GM19452 (cell line): ENCODE measurements at regions not wholly inside any gene's neighbourhood (a gene's known extent, or its start where the extent isn't known, plus 50 kb on each side); places are given as distances from the start of the nearest gene placed in this dataset.
"Not testable (repeated sequence)": the region's sequence is repeated elsewhere in the genome, so short reads cannot be mapped to it uniquely, and the experiment has no call there.

Experiments
- ATAC-seq: cut with Tn5 transposase; IDR thresholded peaks from one replicate; pipeline ENCODE4 v1.9.1; 2021; ENCODE audit not compliant: unreplicated experiment

DNA sequence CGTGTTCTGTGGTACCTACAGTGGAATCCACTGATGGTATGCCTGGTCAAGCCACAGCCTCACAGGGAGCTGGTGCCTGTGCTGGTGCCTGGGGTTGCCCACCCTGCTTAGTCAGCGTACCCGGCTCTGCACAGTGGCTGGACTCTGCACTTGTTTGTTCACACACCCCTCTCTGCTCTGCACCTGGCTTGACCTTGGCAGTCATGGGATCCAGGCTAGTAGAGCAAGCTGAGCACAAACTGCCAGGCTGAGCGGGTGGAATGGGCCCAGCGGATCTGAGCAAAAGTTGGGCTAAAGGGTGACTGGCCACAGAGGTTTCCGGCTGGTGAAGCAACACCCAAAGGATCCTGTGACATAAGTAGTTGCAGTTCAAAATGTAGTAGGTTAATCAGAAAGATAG is 163.5 kb downstream of the CDH19 start:
- ATAC-seq: no peak

DNA sequence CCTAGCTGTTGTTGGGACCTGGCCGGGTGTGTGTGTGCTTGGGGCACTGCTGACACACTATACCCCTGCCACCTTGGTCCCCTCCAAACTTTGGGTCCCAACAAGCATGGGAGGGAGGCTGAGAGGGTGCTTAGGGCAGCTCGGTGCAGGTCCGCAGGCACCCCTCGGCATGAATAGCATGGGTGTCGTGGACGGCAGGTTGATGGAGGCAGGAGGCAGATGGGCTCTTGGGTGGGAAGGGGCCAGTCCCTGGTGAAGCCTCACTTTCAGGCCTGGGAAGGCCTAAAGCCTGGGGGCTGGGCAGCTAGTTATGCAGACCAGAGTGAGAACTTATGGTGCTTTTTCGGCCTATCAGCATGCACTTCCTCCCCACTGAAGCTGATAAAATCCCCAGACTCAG is 164.2 kb downstream of the CDH19 start:
- no peak for ATAC-seq

DNA sequence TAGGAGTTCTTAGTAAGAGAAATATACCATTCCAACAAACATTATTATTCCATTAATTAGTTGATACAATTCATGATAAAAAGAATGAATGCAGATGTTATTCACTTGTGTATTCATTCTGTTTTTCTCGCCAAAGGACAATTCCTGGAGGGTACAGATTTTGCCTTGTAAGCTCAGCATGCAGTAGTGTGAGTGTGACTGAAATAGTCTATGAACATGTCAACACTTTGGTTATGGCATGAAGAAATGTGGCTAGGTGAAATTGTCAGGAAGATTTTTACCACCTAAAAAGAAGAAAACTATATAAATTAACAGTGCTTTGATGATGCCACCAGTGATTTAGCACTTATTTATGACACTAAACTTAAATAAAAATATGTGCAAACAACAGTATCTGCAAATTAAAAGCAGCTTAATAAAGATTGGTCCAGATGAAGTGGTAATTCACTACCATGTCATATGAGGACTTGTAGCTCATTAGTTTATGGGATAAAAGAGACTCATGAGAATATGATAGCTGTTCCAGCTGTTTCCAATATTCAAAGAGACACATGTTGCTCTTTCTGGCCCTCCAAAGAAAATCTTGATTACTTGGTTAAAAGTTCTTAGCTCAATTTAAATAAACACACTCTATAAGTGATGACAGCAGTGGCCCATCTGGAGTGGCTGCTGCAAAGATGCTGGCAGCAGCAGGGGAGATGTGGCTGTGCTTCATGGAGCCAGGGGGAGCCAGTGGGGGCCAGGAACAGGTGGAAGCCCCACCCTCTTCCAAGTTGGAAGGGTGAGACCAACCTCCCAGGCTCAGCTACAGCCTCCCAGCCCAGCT is 165.0 kb downstream of the CDH19 start:
- ATAC-seq: no peak

DNA sequence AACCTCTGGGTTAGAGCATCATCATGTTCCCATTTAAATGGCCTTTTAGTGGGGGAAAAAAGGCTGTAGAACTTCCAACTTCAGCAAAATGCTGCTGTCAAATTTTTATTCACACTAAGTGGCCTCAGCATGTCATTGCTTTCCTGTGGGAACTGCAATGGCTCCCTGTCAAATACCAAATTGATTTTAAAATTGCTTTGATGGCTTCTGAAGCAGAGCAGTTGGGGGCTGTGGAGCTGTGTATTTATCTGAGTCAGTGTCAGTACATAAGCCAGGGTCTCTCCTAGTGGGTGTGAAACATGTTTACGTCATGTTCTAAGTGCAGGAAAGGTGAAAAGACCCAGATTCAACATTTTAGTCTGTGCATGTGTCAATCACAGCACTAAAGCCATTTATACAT is 171.3 kb downstream of the CDH19 start:
- ATAC-seq: no peak

DNA sequence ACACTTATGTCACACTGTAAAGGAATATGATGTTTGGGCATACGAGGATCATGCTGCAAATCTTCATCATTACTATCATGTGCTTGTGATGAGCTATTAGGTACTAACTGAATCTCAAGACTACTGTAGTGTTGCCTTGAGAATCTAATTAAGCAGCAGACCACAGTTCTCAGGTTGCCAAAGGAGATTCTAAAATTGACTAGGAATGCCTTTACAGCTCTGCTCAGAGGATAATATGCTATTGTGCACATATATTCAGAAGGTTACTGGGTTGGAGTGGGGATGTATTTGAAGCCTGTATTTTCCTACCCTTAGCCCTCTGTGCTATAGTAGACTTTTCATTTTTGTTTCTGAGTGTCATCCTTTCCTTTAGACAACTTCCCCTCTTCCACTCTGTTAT is 175.1 kb downstream of the CDH19 start:
- ATAC-seq: no peak

DNA sequence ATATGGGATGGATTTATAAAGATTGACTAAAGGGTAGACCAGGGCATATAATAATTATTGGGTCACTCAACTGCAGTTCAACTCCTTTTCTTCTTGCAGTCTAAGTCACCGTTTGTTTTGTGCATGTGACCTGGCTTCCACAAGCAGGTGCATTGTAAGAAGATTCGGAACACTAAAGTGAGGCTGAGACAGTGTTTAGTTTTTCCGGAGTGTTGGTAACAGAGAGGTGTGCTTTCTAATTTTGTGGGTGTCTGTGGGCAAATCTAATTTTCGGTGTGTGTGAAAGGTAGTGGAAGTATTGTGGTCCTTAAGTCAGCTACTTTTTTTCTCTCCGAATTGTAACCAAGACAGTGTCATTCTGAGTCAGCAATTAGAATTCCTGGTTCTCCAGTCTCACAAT is 184.5 kb downstream of the CDH19 start:
- no peak for ATAC-seq

DNA sequence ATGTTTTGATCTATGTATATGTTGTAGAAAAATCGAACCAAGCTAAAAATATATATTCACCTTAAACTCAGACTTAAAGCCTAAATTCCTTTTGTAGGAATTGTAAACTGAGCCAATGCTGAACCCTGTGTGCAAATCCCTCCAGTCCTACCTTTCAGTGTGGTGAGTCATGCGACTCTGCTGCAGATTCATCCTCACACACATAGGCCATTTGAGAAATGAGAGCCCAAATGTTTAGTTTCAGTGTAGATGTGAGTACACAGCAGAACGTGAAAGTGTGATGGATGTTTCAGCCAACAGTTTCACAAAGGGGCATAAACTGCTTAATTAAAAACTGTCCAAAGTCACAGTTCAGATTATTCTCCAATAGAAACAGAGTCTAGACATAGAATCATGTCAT is 193.2 kb downstream of the CDH19 start:
- no peak for ATAC-seq

DNA sequence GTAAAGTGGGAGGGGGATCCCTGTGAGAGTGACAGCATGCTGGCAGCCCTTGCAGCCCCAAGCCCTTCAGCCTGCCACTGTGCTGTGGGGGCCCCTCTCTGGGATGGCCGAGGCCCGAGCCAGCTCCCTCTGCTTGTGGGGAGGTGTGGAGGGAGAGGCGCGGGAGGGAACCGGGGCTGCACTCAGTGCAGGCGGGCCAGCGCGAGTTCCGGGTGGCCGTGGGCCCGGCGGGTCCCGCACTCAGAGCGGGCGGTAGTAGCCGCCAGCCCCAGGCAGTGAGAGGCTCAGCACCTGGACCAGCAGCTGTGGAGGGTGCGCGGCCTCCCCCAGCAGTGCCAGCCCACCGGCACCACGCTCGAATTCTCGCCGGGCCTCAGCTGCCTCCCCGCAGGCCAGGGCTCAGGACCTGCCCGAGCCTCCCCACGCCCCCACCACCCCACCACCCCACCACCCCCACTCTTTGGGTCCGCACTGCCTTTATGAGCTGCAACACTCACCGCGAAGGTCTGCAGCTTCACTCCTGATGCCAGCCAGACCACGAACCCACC is 208.1 kb downstream of the CDH19 start:
- ATAC-seq: no peak

DNA sequence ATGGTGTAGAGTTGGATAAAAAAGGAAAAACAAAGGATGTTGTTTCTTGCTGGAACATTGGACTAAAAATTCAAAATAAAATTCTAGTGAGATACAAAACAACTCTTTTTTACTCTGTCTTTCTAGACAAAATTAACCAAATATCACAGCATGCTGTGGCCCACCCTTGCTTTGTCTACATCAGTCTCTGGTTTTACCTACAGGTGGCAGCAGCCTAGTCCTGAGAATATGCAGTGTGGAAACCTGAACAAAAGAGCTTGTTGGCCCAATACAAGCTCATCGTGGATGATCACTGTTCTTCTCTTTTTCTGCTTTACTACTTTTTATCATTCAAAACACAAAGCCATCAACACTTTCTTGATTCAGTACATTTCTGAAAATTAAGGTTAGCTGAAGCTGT is 210.4 kb downstream of the CDH19 start:
- no peak for ATAC-seq

DNA sequence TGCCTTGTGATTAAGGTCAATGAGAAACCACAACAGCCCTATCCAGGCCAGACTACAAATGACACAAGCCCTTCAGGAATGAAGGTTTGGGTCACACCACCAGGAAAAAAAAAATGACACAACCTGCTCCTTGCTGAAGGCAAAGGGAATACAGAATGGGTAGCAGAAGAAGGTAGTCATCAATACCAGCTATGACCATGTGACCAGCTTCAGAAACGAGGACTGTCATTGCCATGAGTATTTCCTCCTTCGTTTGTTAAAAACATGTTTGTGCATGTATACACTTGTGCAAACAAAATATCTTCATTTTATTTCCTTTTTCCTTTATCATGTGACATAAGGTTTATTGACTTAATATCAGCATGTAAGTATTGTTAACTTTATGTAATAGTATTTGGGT is 226.6 kb downstream of the CDH19 start:
- ATAC-seq: no peak

DNA sequence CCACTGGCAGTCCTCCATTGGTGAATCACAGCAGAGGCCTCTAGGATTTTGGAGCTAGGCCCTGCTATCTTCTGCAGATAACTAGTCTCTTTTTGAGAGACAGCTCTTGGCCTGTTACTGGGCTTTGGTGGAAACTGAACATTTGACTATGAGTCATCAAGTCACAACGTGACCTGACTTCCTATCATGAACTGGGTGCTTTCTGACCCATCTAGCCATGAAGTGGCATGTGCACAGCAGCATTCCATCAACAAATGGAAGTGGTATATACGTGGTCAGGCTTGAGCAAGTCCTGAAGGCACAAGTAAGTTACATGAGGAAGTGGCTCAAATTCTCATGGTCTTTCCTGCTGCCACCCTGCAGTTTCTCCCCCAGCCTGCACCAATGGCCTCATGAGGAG is 228.5 kb downstream of the CDH19 start:
- not testable (repeated sequence) for ATAC-seq

DNA sequence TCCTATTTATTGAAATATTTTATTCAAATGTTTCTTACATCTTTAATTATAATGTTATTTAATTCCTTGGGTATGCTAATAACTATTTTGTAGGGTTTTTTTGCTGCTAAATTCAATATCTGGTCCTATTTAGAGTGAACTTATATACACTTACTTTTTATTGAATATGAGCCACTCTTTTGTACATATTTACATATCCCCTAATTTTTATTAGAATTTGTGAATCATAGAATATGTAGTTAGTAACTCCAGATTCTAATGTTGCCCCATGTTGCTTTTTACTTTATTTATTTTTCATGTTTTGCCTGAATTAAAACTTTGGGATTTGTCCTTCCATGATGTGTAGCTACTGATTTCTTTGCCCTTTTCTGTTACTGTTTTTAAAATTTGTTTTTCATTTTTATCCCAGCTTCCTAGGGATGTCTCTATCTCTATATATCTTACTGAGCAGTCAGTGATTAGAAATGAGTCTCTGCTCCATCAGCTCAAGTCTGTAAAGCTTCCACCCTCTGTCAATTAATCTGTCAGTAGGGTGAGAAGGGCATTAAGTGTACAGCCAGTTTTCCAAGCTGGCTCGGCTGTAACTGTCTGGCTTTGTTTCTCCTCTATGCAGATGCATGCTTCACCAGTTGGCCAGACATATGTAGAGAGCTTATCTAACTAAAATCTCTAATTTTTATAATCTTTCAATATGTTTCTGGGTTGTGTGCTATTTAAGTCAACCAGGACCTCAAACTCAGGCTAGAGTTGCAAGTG is 256.9 kb downstream of the CDH19 start:
- no peak for ATAC-seq

DNA sequence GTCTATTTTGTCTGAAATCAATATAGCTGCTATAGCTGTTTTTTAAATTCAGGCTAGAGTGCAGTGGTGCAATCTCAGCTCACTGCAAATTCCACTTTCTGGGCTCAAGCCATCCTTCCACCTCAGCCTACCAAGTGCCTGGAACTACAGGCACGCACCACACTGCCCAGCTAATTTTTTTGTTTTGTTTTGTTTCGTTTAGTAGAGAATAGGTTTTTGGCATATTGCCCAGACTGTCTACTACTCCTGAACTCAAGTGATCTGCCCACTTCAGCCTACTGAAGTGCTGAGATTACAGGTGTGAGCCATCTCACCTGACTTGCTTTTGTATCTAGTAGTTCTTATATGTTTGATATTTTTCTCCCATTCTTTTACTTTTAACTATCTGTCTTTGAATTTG is 259.7 kb downstream of the CDH19 start:
- no peak for ATAC-seq

DNA sequence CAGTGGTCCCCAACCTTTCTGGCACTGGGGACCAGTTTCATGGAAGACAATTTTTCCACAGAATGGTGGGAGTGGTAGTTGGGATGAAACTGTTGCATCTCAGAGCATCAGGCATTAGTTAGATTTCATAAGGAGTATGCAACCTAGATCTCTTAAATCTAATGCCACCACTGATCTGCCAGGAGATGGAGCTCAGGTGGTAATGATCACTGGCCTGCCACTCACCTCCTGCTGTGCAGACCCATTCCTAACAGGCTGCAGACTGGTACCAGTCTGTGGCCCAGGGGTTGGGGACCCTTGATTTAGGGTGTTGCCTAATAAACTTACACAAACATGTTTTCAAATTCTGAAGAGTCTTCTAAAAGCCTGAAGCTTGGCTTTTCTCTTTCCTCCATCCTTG is 261.3 kb downstream of the CDH19 start:
- no peak for ATAC-seq

DNA sequence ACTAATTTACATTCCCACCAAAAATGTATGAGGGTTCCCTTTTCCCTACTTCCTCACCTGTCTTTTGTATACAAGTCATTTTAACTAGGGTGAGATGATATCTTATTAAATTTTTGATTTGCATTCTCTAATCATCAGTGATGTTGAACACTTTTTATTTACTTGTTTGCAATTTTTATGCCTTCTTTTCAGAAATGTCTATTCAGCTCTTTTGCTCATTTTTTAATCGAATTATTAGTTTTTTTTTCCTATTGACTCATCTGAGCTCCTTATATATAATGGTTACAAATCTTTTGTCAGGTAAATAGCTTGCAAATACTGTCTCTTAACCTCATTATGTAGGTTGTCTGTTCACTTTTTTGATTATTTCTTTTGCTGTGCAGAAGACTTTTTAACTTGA is 269.4 kb downstream of the CDH19 start:
- ATAC-seq: no peak

DNA sequence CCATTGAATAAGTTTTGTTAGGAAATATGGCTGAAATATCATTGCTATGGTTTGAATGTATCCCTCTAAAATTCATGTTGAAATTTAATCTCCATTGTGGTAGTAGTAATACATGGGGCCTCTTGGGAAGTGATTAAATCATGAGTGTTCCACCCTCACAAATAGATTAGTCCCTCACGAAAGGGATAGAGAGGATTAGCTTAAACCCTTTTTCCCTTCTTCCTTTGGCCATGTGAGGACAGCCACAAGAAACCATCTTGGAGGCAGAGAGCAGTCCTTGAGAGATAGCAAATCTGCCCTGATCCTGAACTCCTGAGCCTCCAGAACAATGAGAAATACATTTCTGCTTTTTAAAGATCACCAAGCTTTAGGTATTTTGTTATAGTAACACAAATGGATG is 274.2 kb downstream of the CDH19 start:
- ATAC-seq: no peak

DNA sequence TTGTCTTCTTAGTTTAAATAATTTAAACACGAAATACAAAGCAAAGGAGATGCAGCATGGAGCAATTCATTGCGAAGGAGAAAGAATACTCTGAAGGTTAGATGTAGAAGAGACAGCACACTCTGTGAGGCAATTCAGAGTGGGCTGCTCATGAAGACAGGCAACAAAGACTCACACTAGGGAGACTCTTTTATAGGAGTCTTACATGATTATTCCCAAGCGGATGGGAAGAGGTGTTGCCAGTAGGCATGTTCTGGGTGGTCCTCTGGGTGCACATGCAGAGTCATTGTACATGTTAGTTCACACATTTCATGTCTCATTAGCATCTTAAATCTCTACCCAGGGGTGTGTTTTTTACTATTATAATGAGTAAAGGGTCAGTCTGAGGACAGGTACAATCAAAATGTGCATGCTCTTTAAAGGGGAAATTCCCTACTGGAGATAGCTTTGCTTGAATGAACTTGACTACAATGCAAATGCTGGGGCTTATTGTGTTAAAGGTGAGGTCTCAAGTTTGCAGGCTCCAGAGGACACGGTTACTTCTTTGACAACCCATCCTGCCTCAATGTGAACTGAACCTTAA is 275.5 kb downstream of the CDH19 start:
- no peak for ATAC-seq

DNA sequence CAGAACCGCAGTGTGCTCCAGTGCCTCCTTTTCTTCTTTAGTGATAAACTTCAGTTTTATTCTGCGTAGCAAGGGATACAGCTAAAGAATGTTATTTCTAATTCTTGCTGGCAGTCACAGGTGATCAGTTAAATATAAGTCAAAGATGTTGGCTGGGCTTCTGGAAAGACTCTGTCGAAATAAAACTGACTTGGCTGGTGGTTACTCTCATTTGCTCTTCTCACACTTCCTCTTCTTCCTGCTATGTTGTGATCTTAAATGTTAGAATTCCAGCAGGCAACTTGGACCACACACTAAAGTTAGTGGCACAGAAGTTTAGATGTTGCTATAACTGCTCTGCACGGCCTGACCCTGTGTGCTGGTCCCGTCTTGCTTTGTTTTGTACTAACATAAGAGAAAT is 278.6 kb downstream of the CDH19 start:
- ATAC-seq: no peak

DNA sequence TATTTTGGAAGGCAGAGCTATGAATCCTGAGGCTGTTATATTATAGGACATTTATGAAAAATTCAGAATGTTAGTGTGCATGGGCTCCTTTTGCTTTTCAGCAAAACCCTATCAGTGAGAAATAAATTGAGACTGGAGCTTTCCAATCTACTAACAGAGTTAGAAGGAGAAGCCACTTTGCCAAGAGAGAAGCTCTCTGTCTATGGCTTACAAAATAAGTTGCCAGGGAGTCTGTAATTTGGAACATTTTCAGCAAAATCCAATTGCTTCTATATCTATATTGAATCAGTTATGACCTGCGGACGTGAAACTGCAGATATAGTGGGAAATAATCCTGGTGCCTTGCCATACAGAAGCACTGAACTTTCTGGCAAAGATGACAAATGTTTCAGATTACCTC is 279.3 kb downstream of the CDH19 start:
- no peak for ATAC-seq

DNA sequence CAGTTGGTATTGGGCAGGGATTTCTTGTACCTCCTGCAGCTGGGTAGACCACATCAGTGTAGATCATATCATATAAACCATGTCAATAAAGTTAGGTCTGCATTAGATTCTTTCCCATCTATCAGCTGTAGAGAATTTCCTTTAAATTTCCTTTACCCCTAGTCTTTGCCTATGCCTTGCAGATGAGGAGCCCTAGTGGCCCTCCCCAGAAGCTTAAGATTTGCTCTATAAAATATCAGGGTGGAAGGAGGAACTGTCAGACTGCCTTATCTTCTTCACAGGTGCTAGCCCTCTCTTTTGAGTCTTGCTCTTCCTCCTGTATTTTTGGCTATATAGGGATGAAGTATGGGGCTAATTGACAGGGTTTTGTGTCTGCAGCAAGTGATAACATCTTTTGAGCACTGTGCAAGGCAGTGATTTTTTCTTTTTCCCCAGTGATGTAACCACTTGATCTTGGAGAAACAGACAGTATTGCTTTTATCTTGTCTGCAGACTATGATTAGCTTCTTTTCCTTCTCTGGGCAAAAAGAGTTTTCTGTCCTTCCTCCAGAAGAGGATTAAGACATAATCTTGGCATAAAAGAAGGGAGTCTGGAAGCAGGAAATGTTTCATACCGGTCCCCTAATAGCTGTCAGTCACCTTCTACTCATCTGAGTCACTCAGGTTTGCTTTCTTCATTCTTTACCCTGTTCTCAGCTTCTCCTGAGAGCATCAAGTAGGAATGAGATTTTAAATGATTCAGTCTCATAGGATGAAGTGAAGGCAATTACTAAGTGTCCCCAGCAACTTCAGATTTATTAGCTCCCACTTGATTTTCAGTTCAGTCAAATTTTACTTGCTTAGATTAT is 286.4 kb downstream of the CDH19 start:
- ATAC-seq: no peak

DNA sequence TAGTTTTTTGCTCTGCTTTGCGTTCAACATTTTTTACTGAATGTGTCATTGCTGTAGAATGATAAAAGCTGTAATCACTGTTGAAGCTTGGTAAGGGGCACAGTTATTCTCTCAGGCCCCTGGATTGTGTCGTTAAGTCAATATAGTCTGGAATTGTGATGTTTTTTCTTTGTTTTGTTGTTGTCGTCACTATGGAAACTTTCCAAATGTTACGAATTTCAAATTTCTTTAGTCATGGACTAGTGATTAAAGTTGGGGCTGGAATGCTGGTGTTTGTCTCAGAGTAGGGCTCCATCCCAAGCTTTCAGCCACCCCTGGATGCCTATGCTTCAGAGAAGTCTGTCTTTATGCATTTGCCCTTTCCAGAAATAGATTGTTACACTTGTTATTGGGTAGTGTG is 287.2 kb downstream of the CDH19 start:
- no peak for ATAC-seq
